Ectodermal cell (in vitro differentiated cells): ENCODE measurements at regions not wholly inside any gene's neighbourhood (a gene's known extent, or its start where the extent isn't known, plus 50 kb on each side); places are given as distances from the start of the nearest gene placed in this dataset.

Source experiments
- H3K27ac ChIP-seq: 2 replicates; pipeline ENCODE4 v1.7.0; 2013; ENCODE audit warnings: mild to moderate bottlenecking, low read depth, low read length; ENCODE audit not compliant: insufficient read depth, poor library complexity, severe bottlenecking
- H3K27me3 ChIP-seq: 2 replicates; pipeline ENCODE4 v1.7.0; 2013; ENCODE audit warnings: mild to moderate bottlenecking, low read length; ENCODE audit not compliant: insufficient read depth, control insufficient read depth, poor library complexity, severe bottlenecking
- H3K36me3 ChIP-seq: one replicate; pipeline ENCODE4 v1.7.0; 2013; ENCODE audit warnings: low read length; ENCODE audit not compliant: control insufficient read depth, insufficient read depth
- H3K4me1 ChIP-seq: one replicate; pipeline ENCODE4 v1.7.0; 2013; ENCODE audit warnings: low read length; ENCODE audit not compliant: control insufficient read depth, insufficient read depth
- H3K4me3 ChIP-seq: 2 replicates; pipeline ENCODE4 v1.7.0; 2013; ENCODE audit warnings: low read depth, low read length, control low read depth; ENCODE audit not compliant: insufficient read depth
- H3K9me3 ChIP-seq: 2 replicates; pipeline ENCODE4 v1.7.0; 2013; ENCODE audit warnings: mild to moderate bottlenecking, low read length, moderate library complexity; ENCODE audit not compliant: control insufficient read depth
- WGBS, 2 experiments: methylation state at CpG; one replicate each; pipeline ENCODE4 v1.1.7; 2013; ENCODE audit warnings: missing lambda C conversion rate in 2 of 2; 5-methylcytosine and 5-hydroxymethylcytosine counted together

GRCh38 chr12:93149229-93149628, 220.1 kb upstream of the EEA1 start:
- Histone ChIP-seq H3K4me1 (no peaks in the 10 kb centered on the region), H3K27ac (no peak overlapping the region), H3K27me3 (no peaks in the 10 kb centered on the region), H3K36me3 (no peaks in the 10 kb centered on the region), H3K9me3 (no peaks in the 10 kb centered on the region), H3K4me3 (no peak overlapping the region)
- WGBS, 2 experiments: 96 to 100% methylated on average over 2 of the region's 2 CpGs

GRCh38 chr12:93151079-93151762, 222.1 kb upstream of the EEA1 start:
- no peaks in the 10 kb centered on the region for H3K9me3 ChIP-seq
- no peak overlapping the region for H3K27ac ChIP-seq
- no peaks in the 10 kb centered on the region for H3K4me1 ChIP-seq
- no peaks in the 10 kb centered on the region for H3K36me3 ChIP-seq
- H3K27me3 ChIP-seq: no peaks in the 10 kb centered on the region
- whole genome bisulfite sequencing, 2 experiments: 95 to 99% methylated on average over 4 to 5 of the region's 5 CpGs
- no peak overlapping the region for H3K4me3 ChIP-seq

GRCh38 chr12:93152617-93153016, 223.5 kb upstream of the EEA1 start:
- Histone ChIP-seq H3K4me3 (no peak overlapping the region), H3K36me3 (no peaks in the 10 kb centered on the region), H3K9me3 (no peaks in the 10 kb centered on the region), H3K27ac (no peak overlapping the region), H3K27me3 (no peaks in the 10 kb centered on the region), H3K4me1 (no peaks in the 10 kb centered on the region)
- 94% methylated on average over 2 of the region's 2 CpGs for WGBS, 2 experiments

GRCh38 chr12:93153321-93153720, 224.2 kb upstream of the EEA1 start:
- Histone ChIP-seq H3K4me1 (no peaks in the 10 kb centered on the region), H3K36me3 (no peaks in the 10 kb centered on the region), H3K9me3 (no peaks in the 10 kb centered on the region), H3K27ac (no peak overlapping the region), H3K27me3 (no peaks in the 10 kb centered on the region), H3K4me3 (no peak overlapping the region)
- 95 to 96% methylated on average over 3 of the region's 3 CpGs for WGBS, 2 experiments

- Histone ChIP-seq H3K27ac (no peak overlapping the region), H3K27me3 (no peaks in the 10 kb centered on the region), H3K36me3 (no peaks in the 10 kb centered on the region), H3K4me1 (no peaks in the 10 kb centered on the region), H3K4me3 (no peak overlapping the region), H3K9me3 (no peaks in the 10 kb centered on the region)
- 93 to 96% methylated on average over 3 to 5 of the region's 5 CpGs for WGBS, 2 experiments
Observed at GRCh38 chr12:93154096-93154728, 223.5 kb upstream of the NUDT4 start.

- Histone ChIP-seq H3K9me3 (no peaks in the 10 kb centered on the region), H3K4me1 (no peaks in the 10 kb centered on the region), H3K4me3 (no peak overlapping the region), H3K27ac (no peak overlapping the region), H3K36me3 (no peaks in the 10 kb centered on the region), H3K27me3 (no peaks in the 10 kb centered on the region)
- 83 to 91% methylated on average over 8 to 11 of the region's 11 CpGs for WGBS, 2 experiments
Observed at GRCh38 chr12:93154753-93155480, 222.8 kb upstream of the NUDT4 start.

- H3K36me3 ChIP-seq: no peaks in the 10 kb centered on the region
- no peak overlapping the region for H3K27ac ChIP-seq
- no peaks in the 10 kb centered on the region for H3K27me3 ChIP-seq
- WGBS, 2 experiments: 83 to 84% methylated on average over 7 of the region's 7 CpGs
- no peaks in the 10 kb centered on the region for H3K4me1 ChIP-seq
- H3K9me3 ChIP-seq: no peaks in the 10 kb centered on the region
- no peak overlapping the region for H3K4me3 ChIP-seq
Observed at GRCh38 chr12:93156086-93156716, 221.5 kb upstream of the NUDT4 start.

GRCh38 chr12:93157279-93157678, 220.4 kb upstream of the NUDT4 start:
- H3K36me3 ChIP-seq: no peaks in the 10 kb centered on the region
- WGBS, 2 experiments: 85 to 89% methylated on average over 1 of the region's 1 CpG
- no peaks in the 10 kb centered on the region for H3K4me1 ChIP-seq
- H3K4me3 ChIP-seq: no peak overlapping the region
- H3K9me3 ChIP-seq: no peaks in the 10 kb centered on the region
- no peaks in the 10 kb centered on the region for H3K27me3 ChIP-seq
- H3K27ac ChIP-seq: no peak overlapping the region

- no peak overlapping the region for H3K4me3 ChIP-seq
- no peak overlapping the region for H3K27ac ChIP-seq
- no peaks in the 10 kb centered on the region for H3K4me1 ChIP-seq
- H3K36me3 ChIP-seq: no peaks in the 10 kb centered on the region
- no peaks in the 10 kb centered on the region for H3K27me3 ChIP-seq
- 86 to 96% methylated on average over 3 to 4 of the region's 4 CpGs for WGBS, 2 experiments
- H3K9me3 ChIP-seq: no peaks in the 10 kb centered on the region
Observed at GRCh38 chr12:93158065-93158843, 219.5 kb upstream of the NUDT4 start.
